ENCODE measurements at regions not wholly inside any gene's neighbourhood (a gene's known extent, or its start where the extent isn't known, plus 50 kb on each side); places are given as distances from the start of the nearest gene placed in this dataset.
"Not testable (repeated sequence)": the region's sequence is repeated elsewhere in the genome, so short reads cannot be mapped to it uniquely, and the experiment has no call there.

GRCh38 chr3:106303766-106304165 is 435.0 kb upstream of the CBLB start:
- H3K4me1 ChIP-seq (ENCODE audit: insufficient read depth, low read length): no peaks in the 10 kb centered on the region; the same call in 1 of the 2 replicates
- no peaks in the 10 kb centered on the region for H3K9me3 ChIP-seq (ENCODE audit: control insufficient read depth, insufficient read depth, low read length)
- no peak overlapping the region for H3K9ac ChIP-seq (ENCODE audit: low read depth, low read length)
- no peaks in the 10 kb centered on the region for H3K36me3 ChIP-seq (ENCODE audit: insufficient read depth, low read length)

GRCh38 chr3:106305127-106305526 is 436.3 kb upstream of the CBLB start:
- H3K9ac ChIP-seq (ENCODE audit: low read depth, low read length): no peak overlapping the region
- peaks cover 5% of the 10 kb centered on the region; the same call in 1 of the 2 replicates for H3K4me1 ChIP-seq (ENCODE audit: insufficient read depth, low read length)
- no peaks in the 10 kb centered on the region for H3K36me3 ChIP-seq (ENCODE audit: insufficient read depth, low read length)
- H3K9me3 ChIP-seq (ENCODE audit: control insufficient read depth, insufficient read depth, low read length): no peaks in the 10 kb centered on the region

GRCh38 chr3:106305882-106306435 is 437.1 kb upstream of the CBLB start:
- Histone ChIP-seq H3K9ac (ENCODE audit: low read depth, low read length) (no peak overlapping the region), H3K4me1 (ENCODE audit: insufficient read depth, low read length) (peaks cover 5% of the 10 kb centered on the region; the same call in 1 of the 2 replicates), H3K36me3 (ENCODE audit: insufficient read depth, low read length) (no peaks in the 10 kb centered on the region), H3K9me3 (ENCODE audit: control insufficient read depth, insufficient read depth, low read length) (no peaks in the 10 kb centered on the region)

- peaks cover 5% of the 10 kb centered on the region; the same call in 1 of the 2 replicates for H3K4me1 ChIP-seq (ENCODE audit: insufficient read depth, low read length)
- H3K9me3 ChIP-seq (ENCODE audit: control insufficient read depth, insufficient read depth, low read length): no peaks in the 10 kb centered on the region
- H3K9ac ChIP-seq (ENCODE audit: low read depth, low read length): no peak overlapping the region
- H3K36me3 ChIP-seq (ENCODE audit: insufficient read depth, low read length): no peaks in the 10 kb centered on the region
These were observed 440.5 kb upstream of the CBLB start for GRCh38 chr3:106309274-106309673.

- H3K4me1 ChIP-seq (ENCODE audit: insufficient read depth, low read length); H3K9me3 ChIP-seq (ENCODE audit: control insufficient read depth, insufficient read depth, low read length); H3K36me3 ChIP-seq (ENCODE audit: insufficient read depth, low read length); H3K9ac ChIP-seq (ENCODE audit: low read depth, low read length): not testable (repeated sequence)
These were observed 441.0 kb upstream of the CBLB start for GRCh38 chr3:106309798-106310197.

GRCh38 chr3:106317141-106318055 is 448.6 kb upstream of the CBLB start:
- no peaks in the 10 kb centered on the region for H3K4me1 ChIP-seq (ENCODE audit: insufficient read depth, low read length)
- H3K36me3 ChIP-seq (ENCODE audit: insufficient read depth, low read length): no peaks in the 10 kb centered on the region
- H3K9ac ChIP-seq (ENCODE audit: low read depth, low read length): no peak overlapping the region
- H3K9me3 ChIP-seq (ENCODE audit: control insufficient read depth, insufficient read depth, low read length): no peaks in the 10 kb centered on the region

- not testable (repeated sequence) for H3K9me3 ChIP-seq (ENCODE audit: control insufficient read depth, insufficient read depth, low read length); H3K36me3 ChIP-seq (ENCODE audit: insufficient read depth, low read length); H3K9ac ChIP-seq (ENCODE audit: low read depth, low read length); H3K4me1 ChIP-seq (ENCODE audit: insufficient read depth, low read length)
These were observed 452.6 kb upstream of the CBLB start for GRCh38 chr3:106321438-106321837.

- Histone ChIP-seq H3K36me3 (ENCODE audit: insufficient read depth, low read length) (no peaks in the 10 kb centered on the region; the same call in 1 of the 2 replicates), H3K9me3 (ENCODE audit: control insufficient read depth, insufficient read depth, low read length) (no peaks in the 10 kb centered on the region; the same call in 1 of the 2 replicates), H3K9ac (ENCODE audit: low read depth, low read length) (no peak overlapping the region), H3K4me1 (ENCODE audit: insufficient read depth, low read length) (no peaks in the 10 kb centered on the region)
These were observed 454.8 kb upstream of the CBLB start for GRCh38 chr3:106323586-106323985.

- Histone ChIP-seq H3K9ac (ENCODE audit: low read depth, low read length) (no peak overlapping the region), H3K36me3 (ENCODE audit: insufficient read depth, low read length) (no peaks in the 10 kb centered on the region; the same call in 1 of the 2 replicates), H3K4me1 (ENCODE audit: insufficient read depth, low read length) (no peaks in the 10 kb centered on the region), H3K9me3 (ENCODE audit: control insufficient read depth, insufficient read depth, low read length) (no peaks in the 10 kb centered on the region; the same call in 1 of the 2 replicates)
These were observed 458.3 kb upstream of the CBLB start for GRCh38 chr3:106326941-106327695.

GRCh38 chr3:106327696-106328025 is 458.8 kb upstream of the CBLB start:
- Histone ChIP-seq H3K36me3 (ENCODE audit: insufficient read depth, low read length) (no peaks in the 10 kb centered on the region; the same call in 1 of the 2 replicates), H3K4me1 (ENCODE audit: insufficient read depth, low read length) (no peaks in the 10 kb centered on the region), H3K9ac (ENCODE audit: low read depth, low read length) (no peak overlapping the region), H3K9me3 (ENCODE audit: control insufficient read depth, insufficient read depth, low read length) (no peaks in the 10 kb centered on the region; the same call in 1 of the 2 replicates)

GRCh38 chr3:106328224-106328623 is 459.4 kb upstream of the CBLB start:
- H3K9ac ChIP-seq (ENCODE audit: low read depth, low read length): no peak overlapping the region
- H3K4me1 ChIP-seq (ENCODE audit: insufficient read depth, low read length): no peaks in the 10 kb centered on the region
- no peaks in the 10 kb centered on the region; the same call in 1 of the 2 replicates for H3K9me3 ChIP-seq (ENCODE audit: control insufficient read depth, insufficient read depth, low read length)
- no peaks in the 10 kb centered on the region; the same call in 1 of the 2 replicates for H3K36me3 ChIP-seq (ENCODE audit: insufficient read depth, low read length)

- Histone ChIP-seq H3K36me3 (ENCODE audit: insufficient read depth, low read length) (no peaks in the 10 kb centered on the region), H3K9ac (ENCODE audit: low read depth, low read length) (no peak overlapping the region), H3K9me3 (ENCODE audit: control insufficient read depth, insufficient read depth, low read length) (no peaks in the 10 kb centered on the region; the same call in 1 of the 2 replicates), H3K4me1 (ENCODE audit: insufficient read depth, low read length) (no peaks in the 10 kb centered on the region)
These were observed 460.7 kb upstream of the CBLB start for GRCh38 chr3:106329521-106329920.

- no peaks in the 10 kb centered on the region for H3K9me3 ChIP-seq (ENCODE audit: control insufficient read depth, insufficient read depth, low read length)
- no peak overlapping the region for H3K9ac ChIP-seq (ENCODE audit: low read depth, low read length)
- no peaks in the 10 kb centered on the region for H3K4me1 ChIP-seq (ENCODE audit: insufficient read depth, low read length)
- no peaks in the 10 kb centered on the region for H3K36me3 ChIP-seq (ENCODE audit: insufficient read depth, low read length)
These were observed 462.8 kb upstream of the CBLB start for GRCh38 chr3:106331636-106332035.

- H3K9ac ChIP-seq (ENCODE audit: low read depth, low read length): no peak overlapping the region
- H3K36me3 ChIP-seq (ENCODE audit: insufficient read depth, low read length): no peaks in the 10 kb centered on the region
- no peaks in the 10 kb centered on the region for H3K9me3 ChIP-seq (ENCODE audit: control insufficient read depth, insufficient read depth, low read length)
- no peaks in the 10 kb centered on the region for H3K4me1 ChIP-seq (ENCODE audit: insufficient read depth, low read length)
These were observed 463.3 kb upstream of the CBLB start for GRCh38 chr3:106332129-106332528.

Measured in ES-I3 (cell line).